HG03175 (cell line): ENCODE measurements at regions not wholly inside any gene's neighbourhood (a gene's known extent, or its start where the extent isn't known, plus 50 kb on each side); places are given as distances from the start of the nearest gene placed in this dataset.

Source experiments
- ATAC-seq: cut with Tn5 transposase; IDR thresholded peaks from one replicate; pipeline ENCODE4 v1.9.1; 2021; ENCODE audit warnings: mild to moderate bottlenecking, moderate library complexity; ENCODE audit not compliant: unreplicated experiment

- no peak for ATAC-seq
These were observed 505.1 kb downstream of the FOXO1 start for GRCh38 chr13:40161351-40161810.

- no peak for ATAC-seq
These were observed 504.5 kb downstream of the FOXO1 start for GRCh38 chr13:40161931-40162330.

GRCh38 chr13:40163066-40164000 lies 503.1 kb downstream of the FOXO1 start:
- no peak for ATAC-seq

DNA sequence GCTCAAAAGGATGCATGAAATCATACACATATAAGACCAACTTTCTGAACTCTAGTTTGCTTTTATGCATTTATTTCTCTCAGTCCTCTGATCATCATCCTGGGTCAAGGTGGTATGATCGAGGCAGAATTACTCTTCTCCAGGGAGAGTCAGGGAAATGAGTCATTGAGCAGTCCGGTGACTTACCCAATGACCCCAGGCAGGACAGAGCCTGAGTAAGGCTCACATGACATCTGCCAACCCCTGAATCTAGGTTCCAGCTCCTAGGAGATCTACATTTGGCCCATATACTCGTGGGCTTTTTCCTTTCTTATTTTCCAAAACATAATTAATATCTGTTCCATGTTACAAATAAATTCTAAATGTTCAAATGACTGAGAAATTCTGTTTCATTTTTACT lies 502.3 kb downstream of the FOXO1 start:
- no peak for ATAC-seq

GRCh38 chr13:40165316-40165932 lies 501.0 kb downstream of the FOXO1 start:
- ATAC-seq: no peak

GRCh38 chr13:40167327-40167726 lies 499.1 kb downstream of the FOXO1 start:
- no peak for ATAC-seq

DNA sequence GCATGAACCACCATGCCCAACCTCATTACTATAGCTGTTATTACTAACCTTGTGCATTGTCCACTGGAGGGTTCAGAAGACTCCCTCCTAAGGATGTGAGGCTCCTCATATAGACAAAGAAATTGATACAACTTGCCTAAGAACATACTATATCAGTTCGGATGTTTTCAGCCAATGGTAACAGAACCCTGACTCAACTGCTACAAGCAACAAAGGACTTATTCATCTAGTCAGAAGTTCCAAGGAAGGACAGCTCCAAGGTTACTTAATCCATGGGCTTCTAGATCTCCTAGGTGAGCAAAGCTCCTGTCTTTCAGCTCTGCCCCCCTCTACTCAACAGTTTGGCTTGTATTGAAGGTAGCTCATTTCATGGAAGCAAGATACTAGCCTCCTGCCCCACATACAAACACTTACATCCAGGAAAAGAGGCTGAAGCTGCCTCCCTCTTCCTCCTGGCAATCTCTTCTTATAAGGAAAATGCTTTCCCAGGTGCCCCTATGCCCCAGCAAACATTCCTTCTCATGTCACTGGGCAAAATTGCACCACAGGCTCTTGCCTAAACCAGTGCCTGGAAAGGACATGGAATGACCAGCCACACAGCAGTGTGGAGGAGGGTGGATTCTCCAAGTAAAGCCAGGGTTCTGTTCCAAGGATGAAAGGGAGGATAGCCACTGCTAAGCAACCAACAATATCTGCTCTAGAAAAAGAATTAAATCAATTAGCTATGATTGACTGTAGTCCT lies 497.8 kb downstream of the FOXO1 start:
- ATAC-seq: no peak

GRCh38 chr13:40169476-40169875 lies 497.0 kb downstream of the FOXO1 start:
- ATAC-seq: no peak

DNA sequence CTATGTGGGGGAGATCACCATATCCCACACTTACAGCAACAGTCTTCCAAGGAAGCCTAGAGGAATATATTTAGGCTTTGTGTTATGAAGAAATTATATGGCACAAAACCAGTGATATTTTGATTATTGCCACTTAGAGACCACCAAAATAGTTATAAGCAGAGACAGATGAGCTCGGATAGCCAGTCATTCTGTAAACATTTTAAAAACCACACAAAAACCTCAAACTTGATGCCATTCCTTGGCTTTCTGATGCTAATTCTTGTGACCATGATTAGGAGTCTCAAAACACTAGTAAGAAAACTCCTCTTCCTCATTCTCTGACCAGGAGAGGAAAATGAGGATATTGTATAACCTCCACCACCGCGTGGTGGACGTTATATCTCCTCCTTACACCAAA lies 496.4 kb downstream of the FOXO1 start:
- ATAC-seq: no peak

DNA sequence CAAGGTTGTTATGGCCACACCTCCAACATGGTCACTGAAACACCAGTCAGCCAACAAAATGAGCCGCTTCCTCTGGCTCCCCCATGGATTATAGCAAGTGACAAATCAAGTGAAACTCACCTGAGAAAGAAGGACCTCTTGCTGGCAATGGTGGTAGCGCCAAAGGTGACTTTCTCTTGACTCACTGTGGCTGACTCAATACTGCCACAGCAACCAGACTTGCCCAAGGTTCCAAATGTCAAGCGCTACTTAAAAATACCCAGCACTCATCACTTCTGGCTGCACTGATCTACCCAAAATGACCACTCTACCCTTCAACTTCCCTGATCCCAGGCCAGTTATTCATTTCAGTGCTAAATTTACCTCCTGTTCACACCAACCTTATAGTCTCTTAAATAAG lies 495.5 kb downstream of the FOXO1 start:
- ATAC-seq: no peak

DNA sequence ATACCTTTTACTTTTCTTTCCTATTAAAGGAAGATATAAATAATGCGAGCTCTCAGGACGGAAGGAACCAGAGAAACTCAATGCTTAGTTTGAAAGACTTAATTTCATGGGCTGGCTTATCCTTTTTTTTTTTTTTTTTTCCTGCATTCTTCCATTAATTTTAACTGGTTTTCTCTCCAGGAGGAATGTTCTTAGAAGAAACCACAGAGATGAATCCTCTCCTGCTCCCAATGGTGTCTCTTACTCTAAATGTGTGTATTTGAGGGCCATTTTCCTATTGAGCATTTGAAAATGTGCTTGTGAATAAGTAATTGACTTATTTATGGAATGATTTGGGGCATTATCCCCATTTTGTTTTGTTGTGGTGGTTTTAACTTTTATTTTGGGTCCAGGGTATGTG lies 494.9 kb downstream of the FOXO1 start:
- no peak for ATAC-seq

DNA sequence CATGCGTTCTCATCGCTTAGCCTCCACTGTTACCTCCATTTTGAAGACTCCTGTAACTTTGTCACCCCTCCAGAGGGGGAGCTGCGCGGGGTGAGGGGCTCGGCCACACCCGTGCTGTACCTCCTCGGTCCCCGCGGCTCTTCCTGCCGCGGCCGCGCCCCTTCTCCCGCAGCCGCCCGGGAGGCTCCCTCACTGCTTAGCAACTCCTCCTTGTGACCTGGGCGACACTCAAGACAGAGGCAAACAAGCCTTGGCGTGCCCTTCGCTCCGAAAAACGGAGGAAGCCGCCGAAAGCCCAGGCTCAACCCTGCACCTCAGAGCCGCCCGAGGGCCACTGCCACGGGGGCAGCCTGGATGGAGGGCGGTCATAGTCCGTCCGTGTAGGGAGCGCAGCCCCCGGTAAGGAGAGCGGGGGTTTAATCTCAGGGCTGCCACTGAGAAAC lies 494.3 kb downstream of the FOXO1 start:
- no peak for ATAC-seq

- ATAC-seq: no peak
These were observed 493.6 kb downstream of the FOXO1 start for GRCh38 chr13:40172878-40173277.

- ATAC-seq: no peak
These were observed 490.8 kb downstream of the FOXO1 start for GRCh38 chr13:40175639-40176038.

DNA sequence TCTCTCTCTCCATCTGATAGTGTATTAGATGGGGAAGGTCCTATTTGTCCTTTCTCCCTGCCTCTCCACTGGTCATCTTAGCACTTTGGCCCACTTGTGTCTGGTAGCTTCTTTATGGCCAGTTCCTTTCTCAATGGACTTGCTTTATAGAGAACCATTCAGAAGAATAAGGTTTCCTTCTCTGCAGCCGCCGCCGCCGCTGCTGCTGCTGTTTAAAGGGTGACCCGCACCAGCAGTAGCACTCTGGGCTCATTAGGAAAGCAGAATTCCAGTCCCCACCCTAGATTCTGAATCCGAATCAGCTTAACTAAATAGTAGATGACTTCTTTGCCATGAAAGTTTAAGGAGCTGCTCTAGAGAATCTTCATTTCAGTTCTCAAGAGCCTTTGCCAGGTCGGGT lies 490.2 kb downstream of the FOXO1 start:
- no peak for ATAC-seq

DNA sequence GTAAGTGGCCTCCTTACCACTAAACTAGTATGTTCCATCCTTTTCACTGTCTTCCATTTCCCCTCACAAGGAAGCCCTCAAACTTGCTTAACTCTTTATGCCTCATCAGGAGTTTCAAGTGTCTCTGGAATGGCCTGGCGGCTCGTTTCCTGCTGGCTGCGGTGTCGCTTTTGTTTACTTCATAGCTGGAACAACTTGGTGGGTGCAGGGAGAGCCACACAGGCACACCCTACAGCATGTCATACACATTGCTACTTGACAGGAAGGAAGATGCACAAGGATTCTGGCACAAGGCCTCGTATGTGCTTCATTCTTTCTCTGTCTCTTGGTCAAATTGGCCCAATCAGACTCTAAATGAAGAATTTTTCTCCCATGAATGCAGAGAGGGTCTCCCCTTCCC lies 488.3 kb downstream of the FOXO1 start:
- ATAC-seq: no peak

DNA sequence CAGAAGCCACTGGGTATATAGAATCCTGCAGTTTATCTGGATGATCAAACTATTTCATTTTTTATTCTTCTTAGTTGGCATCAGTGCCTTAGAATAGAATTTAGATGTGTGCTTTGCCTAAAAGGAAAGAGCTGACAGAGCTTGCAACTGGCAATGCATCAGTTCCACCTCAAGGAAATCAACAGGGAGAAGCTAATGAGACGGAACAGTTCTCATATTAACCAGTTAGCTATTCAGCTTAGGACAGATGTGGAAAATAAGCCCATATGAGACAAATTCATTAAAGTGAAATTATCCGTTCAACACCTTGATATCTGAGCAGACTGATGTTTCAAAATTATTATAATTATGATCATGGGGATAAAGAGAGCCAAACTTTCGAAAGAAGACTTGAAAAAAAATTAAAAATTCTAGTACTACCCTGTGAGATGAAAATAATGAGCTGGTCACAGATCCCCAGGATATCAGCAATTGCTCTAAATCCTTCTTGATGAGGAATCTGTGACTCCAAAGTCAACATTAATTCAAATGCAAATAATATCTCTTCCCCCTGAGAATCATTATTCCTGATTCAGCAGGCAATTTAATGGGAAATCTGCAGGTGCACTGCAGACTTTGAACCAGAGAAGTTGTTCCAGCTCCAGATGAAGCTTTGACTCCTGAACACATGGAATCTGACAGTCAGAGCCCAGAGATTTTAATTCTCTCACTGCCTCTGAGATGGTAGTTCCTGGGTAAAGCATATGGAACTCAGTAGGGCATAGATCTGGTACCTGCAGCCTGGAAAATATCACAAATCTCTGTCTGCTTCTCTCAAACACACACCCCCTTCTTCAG lies 486.8 kb downstream of the FOXO1 start:
- no peak for ATAC-seq

DNA sequence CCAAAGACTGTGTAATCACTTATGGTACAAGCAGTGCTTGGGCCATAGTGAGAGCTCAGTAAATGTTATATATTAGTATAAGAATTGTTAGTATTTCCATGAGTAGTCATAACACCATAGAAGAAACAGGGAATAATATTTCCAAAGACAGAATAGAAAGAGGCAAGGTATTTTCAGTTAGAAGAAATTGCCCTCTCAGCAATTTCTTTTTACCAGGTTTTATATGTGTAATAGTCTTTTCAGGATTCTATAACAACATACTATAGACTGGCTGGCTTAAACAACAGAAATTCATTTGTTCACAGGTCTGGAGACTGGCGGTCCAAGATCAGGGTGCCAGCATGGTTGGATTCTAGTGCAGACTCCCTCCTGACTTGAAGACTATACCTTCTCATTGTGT lies 485.7 kb downstream of the FOXO1 start:
- ATAC-seq: no peak

GRCh38 chr13:40181203-40181845 lies 485.1 kb downstream of the FOXO1 start:
- ATAC-seq: no peak

DNA sequence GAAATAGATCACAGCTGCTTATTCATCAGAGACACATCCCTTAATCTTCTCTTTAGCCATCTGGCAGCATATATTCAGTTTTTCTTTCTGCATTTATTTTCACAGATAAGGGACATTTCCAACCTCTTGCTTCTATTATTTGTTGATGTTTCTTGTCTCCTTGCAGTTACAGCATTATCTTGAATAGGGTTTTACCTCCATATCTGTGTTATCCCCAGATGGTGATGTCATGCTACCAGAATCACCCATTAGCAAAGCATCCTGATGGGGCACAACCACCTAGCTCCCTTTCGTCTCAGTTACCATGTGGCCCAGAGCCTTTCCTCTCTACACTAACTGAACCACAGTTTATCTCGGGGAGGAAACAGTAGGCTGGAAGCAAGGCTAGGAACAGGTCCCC lies 483.9 kb downstream of the FOXO1 start:
- no peak for ATAC-seq
